WTC11 (cell line): ENCODE measurements at regions not wholly inside any gene's neighbourhood (a gene's known extent, or its start where the extent isn't known, plus 50 kb on each side); places are given as distances from the start of the nearest gene placed in this dataset.

Experiments
- ATAC-seq: fragments of 200-7000 bp; cut with Tn5 transposase; 2 replicates; pipeline ENCODE4 v1.10.0; 2021; ENCODE audit warnings: mild to moderate bottlenecking, moderate library complexity
- CTCF ChIA-PET: fragments of 300-600 bp; sonication (Branson Sonifier 250); formaldehyde crosslinking; loops from one replicate; lab custom pipeline; 2021; ENCODE audit warnings: antibody characterized with exemption; lab: Charles Lee
- POLR2A ChIA-PET: fragments of 350-600 bp; sonication (Branson Sonifier 250); formaldehyde crosslinking; loops from one replicate; lab custom pipeline; 2021; ENCODE audit warnings: antibody characterized with exemption; lab: Charles Lee
- DNase-seq: peaks from one replicate; pipeline ENCODE4 v3.0.0; 2021; ENCODE audit warnings: low spot score
- H3K27ac Mint-ChIP-seq: 2 replicates; pipeline ENCODE4 v1.8.0; 2021; ENCODE audit warnings: mixed read lengths
- H3K27me3 Mint-ChIP-seq: 2 replicates; pipeline ENCODE4 v1.8.0; 2021; ENCODE audit warnings: low read depth, mild to moderate bottlenecking, moderate library complexity, mixed read lengths
- H3K36me3 Mint-ChIP-seq: 2 replicates; pipeline ENCODE4 v1.8.0; 2021; ENCODE audit warnings: mixed read lengths
- H3K4me1 Mint-ChIP-seq: 2 replicates; pipeline ENCODE4 v1.8.0; 2022; ENCODE audit warnings: mixed read lengths
- H3K4me3 Mint-ChIP-seq: 2 replicates; pipeline ENCODE4 v1.8.0; 2021; ENCODE audit warnings: mild to moderate bottlenecking, moderate library complexity, mixed read lengths
- H3K9me3 Mint-ChIP-seq: 2 replicates; pipeline ENCODE4 v1.8.0; 2021; ENCODE audit warnings: mixed read lengths
- CBFB ChIP-seq: sonication (generic); formaldehyde crosslinking; IDR thresholded peaks from 2 replicates; pipeline ENCODE4 v1.8.1; 2022; ENCODE audit warnings: mild to moderate bottlenecking, low read depth, missing genetic modification reagents
- KAT7 ChIP-seq: sonication (generic); formaldehyde crosslinking; IDR thresholded peaks from 2 replicates; pipeline ENCODE4 v1.8.1; 2023; ENCODE audit warnings: missing genetic modification reagents, mild to moderate bottlenecking, borderline replicate concordance
- NFATC4 ChIP-seq: fragments of 250-450 bp; sonication (Bioruptor Pico); IDR thresholded peaks from 2 replicates; pipeline ENCODE4 v1.9.0; 2021; ENCODE audit warnings: mild to moderate bottlenecking
- NR3C1 ChIP-seq: sonication (generic); formaldehyde crosslinking; conservative IDR thresholded peaks from 2 replicates; pipeline ENCODE4 v1.8.1; 2023; ENCODE audit warnings: low read depth, mild to moderate bottlenecking, missing genetic modification reagents
- TF ChIP-seq, protein P1 (sequence below): sonication (generic); formaldehyde crosslinking; IDR thresholded peaks from 2 replicates; pipeline ENCODE4 v1.8.0; 2023; ENCODE audit warnings: missing genetic modification reagents, mild to moderate bottlenecking, borderline replicate concordance
- TF ChIP-seq, protein P2 (sequence below): fragments of 250-450 bp; sonication (Bioruptor Pico); IDR thresholded peaks from 2 replicates; pipeline ENCODE4 v2.1.2; 2022; ENCODE audit warnings: mild to moderate bottlenecking, moderate library complexity
- TF ChIP-seq, protein P3 (sequence below): sonication (generic); formaldehyde crosslinking; conservative IDR thresholded peaks from 2 replicates; pipeline ENCODE4 v1.8.1; 2023; ENCODE audit warnings: mild to moderate bottlenecking, low read depth, missing genetic modification reagents, moderate library complexity
- TF ChIP-seq, protein P4 (sequence below): sonication (generic); formaldehyde crosslinking; IDR thresholded peaks from 2 replicates; pipeline ENCODE4 v1.8.0; 2022; ENCODE audit warnings: missing genetic modification reagents
- TF ChIP-seq, protein P5 (sequence below): sonication (generic); formaldehyde crosslinking; IDR thresholded peaks from 2 replicates; pipeline ENCODE4 v1.8.1; 2023; ENCODE audit warnings: mild to moderate bottlenecking, missing genetic modification reagents, borderline replicate concordance

DNA sequence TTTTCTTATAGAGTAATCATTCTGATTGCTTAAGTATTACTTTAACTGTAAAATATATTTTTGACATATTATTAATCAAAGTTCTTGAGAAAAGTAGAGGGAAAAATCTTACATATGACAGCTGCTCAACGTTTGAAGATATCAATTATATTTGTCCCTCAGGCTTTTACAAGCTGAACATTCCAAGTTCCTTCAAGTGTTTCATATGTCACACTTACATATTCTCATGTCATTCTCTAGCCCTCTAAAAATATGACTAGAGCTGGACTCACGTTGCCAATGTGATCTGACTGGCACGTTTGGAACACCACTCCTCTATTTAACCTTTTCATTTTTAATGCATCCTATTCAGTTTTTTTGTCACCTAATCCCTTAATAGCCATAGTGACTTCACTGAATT lies 492.9 kb downstream of the PCDH18 start (continued):
- TF ChIP-seq, protein P1, sequence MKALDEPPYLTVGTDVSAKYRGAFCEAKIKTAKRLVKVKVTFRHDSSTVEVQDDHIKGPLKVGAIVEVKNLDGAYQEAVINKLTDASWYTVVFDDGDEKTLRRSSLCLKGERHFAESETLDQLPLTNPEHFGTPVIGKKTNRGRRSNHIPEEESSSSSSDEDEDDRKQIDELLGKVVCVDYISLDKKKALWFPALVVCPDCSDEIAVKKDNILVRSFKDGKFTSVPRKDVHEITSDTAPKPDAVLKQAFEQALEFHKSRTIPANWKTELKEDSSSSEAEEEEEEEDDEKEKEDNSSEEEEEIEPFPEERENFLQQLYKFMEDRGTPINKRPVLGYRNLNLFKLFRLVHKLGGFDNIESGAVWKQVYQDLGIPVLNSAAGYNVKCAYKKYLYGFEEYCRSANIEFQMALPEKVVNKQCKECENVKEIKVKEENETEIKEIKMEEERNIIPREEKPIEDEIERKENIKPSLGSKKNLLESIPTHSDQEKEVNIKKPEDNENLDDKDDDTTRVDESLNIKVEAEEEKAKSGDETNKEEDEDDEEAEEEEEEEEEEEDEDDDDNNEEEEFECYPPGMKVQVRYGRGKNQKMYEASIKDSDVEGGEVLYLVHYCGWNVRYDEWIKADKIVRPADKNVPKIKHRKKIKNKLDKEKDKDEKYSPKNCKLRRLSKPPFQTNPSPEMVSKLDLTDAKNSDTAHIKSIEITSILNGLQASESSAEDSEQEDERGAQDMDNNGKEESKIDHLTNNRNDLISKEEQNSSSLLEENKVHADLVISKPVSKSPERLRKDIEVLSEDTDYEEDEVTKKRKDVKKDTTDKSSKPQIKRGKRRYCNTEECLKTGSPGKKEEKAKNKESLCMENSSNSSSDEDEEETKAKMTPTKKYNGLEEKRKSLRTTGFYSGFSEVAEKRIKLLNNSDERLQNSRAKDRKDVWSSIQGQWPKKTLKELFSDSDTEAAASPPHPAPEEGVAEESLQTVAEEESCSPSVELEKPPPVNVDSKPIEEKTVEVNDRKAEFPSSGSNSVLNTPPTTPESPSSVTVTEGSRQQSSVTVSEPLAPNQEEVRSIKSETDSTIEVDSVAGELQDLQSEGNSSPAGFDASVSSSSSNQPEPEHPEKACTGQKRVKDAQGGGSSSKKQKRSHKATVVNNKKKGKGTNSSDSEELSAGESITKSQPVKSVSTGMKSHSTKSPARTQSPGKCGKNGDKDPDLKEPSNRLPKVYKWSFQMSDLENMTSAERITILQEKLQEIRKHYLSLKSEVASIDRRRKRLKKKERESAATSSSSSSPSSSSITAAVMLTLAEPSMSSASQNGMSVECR = no peak
- TF ChIP-seq, protein P2, sequence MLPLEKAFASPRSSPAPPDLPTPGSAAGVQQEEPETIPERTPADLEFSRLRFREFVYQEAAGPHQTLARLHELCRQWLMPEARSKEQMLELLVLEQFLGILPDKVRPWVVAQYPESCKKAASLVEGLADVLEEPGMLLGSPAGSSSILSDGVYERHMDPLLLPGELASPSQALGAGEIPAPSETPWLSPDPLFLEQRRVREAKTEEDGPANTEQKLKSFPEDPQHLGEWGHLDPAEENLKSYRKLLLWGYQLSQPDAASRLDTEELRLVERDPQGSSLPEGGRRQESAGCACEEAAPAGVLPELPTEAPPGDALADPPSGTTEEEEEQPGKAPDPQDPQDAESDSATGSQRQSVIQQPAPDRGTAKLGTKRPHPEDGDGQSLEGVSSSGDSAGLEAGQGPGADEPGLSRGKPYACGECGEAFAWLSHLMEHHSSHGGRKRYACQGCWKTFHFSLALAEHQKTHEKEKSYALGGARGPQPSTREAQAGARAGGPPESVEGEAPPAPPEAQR (CRISPR knock-in tag) = no peak
- TF ChIP-seq, protein P3, sequence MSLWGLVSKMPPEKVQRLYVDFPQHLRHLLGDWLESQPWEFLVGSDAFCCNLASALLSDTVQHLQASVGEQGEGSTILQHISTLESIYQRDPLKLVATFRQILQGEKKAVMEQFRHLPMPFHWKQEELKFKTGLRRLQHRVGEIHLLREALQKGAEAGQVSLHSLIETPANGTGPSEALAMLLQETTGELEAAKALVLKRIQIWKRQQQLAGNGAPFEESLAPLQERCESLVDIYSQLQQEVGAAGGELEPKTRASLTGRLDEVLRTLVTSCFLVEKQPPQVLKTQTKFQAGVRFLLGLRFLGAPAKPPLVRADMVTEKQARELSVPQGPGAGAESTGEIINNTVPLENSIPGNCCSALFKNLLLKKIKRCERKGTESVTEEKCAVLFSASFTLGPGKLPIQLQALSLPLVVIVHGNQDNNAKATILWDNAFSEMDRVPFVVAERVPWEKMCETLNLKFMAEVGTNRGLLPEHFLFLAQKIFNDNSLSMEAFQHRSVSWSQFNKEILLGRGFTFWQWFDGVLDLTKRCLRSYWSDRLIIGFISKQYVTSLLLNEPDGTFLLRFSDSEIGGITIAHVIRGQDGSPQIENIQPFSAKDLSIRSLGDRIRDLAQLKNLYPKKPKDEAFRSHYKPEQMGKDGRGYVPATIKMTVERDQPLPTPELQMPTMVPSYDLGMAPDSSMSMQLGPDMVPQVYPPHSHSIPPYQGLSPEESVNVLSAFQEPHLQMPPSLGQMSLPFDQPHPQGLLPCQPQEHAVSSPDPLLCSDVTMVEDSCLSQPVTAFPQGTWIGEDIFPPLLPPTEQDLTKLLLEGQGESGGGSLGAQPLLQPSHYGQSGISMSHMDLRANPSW (CRISPR knock-in tag) = no peak
- TF ChIP-seq CBFB (CRISPR knock-in tag) = no peak
- TF ChIP-seq, protein P4, sequence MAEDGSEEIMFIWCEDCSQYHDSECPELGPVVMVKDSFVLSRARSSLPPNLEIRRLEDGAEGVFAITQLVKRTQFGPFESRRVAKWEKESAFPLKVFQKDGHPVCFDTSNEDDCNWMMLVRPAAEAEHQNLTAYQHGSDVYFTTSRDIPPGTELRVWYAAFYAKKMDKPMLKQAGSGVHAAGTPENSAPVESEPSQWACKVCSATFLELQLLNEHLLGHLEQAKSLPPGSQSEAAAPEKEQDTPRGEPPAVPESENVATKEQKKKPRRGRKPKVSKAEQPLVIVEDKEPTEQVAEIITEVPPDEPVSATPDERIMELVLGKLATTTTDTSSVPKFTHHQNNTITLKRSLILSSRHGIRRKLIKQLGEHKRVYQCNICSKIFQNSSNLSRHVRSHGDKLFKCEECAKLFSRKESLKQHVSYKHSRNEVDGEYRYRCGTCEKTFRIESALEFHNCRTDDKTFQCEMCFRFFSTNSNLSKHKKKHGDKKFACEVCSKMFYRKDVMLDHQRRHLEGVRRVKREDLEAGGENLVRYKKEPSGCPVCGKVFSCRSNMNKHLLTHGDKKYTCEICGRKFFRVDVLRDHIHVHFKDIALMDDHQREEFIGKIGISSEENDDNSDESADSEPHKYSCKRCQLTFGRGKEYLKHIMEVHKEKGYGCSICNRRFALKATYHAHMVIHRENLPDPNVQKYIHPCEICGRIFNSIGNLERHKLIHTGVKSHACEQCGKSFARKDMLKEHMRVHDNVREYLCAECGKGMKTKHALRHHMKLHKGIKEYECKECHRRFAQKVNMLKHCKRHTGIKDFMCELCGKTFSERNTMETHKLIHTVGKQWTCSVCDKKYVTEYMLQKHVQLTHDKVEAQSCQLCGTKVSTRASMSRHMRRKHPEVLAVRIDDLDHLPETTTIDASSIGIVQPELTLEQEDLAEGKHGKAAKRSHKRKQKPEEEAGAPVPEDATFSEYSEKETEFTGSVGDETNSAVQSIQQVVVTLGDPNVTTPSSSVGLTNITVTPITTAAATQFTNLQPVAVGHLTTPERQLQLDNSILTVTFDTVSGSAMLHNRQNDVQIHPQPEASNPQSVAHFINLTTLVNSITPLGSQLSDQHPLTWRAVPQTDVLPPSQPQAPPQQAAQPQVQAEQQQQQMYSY (CRISPR knock-in tag) = no peak

DNA sequence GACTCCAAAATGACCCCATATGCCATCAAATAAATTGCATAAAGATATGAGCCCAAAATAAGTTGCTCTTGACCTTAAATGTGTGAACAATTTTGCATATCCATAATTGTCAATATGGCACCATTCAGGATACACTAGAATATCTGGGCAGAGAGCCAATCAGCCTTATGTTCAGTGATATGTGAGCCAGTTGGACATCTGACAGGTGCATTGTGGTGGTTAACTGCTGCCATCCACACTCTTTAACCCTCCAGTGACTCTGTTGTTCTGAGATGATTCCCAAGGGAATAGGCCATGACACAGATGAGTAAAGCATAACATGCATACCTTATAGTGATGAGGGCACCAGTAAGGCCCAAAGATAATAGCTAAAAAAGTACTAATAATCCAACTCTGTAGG lies 500.1 kb downstream of the PCDH18 start:
- Mint-ChIP-seq H3K4me3 (no peak overlapping the region), H3K4me1 (no peaks in the 10 kb centered on the region), H3K27ac (no peak overlapping the region), H3K9me3 (peaks cover 7% of the 10 kb centered on the region), H3K36me3 (no peaks in the 10 kb centered on the region), H3K27me3 (no peaks in the 10 kb centered on the region)
- ChIA-PET POLR2A (no interaction called here), CTCF (no interaction called here)
- TF ChIP-seq, protein P5, sequence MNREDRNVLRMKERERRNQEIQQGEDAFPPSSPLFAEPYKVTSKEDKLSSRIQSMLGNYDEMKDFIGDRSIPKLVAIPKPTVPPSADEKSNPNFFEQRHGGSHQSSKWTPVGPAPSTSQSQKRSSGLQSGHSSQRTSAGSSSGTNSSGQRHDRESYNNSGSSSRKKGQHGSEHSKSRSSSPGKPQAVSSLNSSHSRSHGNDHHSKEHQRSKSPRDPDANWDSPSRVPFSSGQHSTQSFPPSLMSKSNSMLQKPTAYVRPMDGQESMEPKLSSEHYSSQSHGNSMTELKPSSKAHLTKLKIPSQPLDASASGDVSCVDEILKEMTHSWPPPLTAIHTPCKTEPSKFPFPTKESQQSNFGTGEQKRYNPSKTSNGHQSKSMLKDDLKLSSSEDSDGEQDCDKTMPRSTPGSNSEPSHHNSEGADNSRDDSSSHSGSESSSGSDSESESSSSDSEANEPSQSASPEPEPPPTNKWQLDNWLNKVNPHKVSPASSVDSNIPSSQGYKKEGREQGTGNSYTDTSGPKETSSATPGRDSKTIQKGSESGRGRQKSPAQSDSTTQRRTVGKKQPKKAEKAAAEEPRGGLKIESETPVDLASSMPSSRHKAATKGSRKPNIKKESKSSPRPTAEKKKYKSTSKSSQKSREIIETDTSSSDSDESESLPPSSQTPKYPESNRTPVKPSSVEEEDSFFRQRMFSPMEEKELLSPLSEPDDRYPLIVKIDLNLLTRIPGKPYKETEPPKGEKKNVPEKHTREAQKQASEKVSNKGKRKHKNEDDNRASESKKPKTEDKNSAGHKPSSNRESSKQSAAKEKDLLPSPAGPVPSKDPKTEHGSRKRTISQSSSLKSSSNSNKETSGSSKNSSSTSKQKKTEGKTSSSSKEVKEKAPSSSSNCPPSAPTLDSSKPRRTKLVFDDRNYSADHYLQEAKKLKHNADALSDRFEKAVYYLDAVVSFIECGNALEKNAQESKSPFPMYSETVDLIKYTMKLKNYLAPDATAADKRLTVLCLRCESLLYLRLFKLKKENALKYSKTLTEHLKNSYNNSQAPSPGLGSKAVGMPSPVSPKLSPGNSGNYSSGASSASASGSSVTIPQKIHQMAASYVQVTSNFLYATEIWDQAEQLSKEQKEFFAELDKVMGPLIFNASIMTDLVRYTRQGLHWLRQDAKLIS = no peak
- no peak for TF ChIP-seq NFATC4 (CRISPR knock-in tag)
- no peak for TF ChIP-seq KAT7 (CRISPR knock-in tag)
- TF ChIP-seq NR3C1 = no peak
- DNase-seq (no peak), ATAC-seq (no peak)
